A673 (cell line): ENCODE measurements at regions not wholly inside any gene's neighbourhood (a gene's known extent, or its start where the extent isn't known, plus 50 kb on each side); places are given as distances from the start of the nearest gene placed in this dataset.

Experiments
- CTCF ChIP-seq: fragments of 300-800, 200-600 bp; sonication (generic); conservative IDR thresholded peaks from 2 replicates; pipeline ENCODE4 v1.5.1; 2017; ENCODE audit warnings: low read depth, mild to moderate bottlenecking, antibody characterized with exemption, low read length, moderate library complexity, mixed read lengths
- EZH2 ChIP-seq: fragments of 200-600 bp; sonication (generic); IDR thresholded peaks from 2 replicates; pipeline ENCODE4 v1.6.1; 2017; ENCODE audit warnings: borderline replicate concordance, low read depth, mild to moderate bottlenecking, mixed read lengths, antibody characterized with exemption, low read length; ENCODE audit not compliant: poor library complexity, severe bottlenecking

- no peak for TF ChIP-seq EZH2
- no peak for TF ChIP-seq CTCF
These were observed 841.6 kb upstream of the FRG1 start for GRCh38 chr4:189098932-189099696.
